ENCODE measurements at regions not wholly inside any gene's neighbourhood (a gene's known extent, or its start where the extent isn't known, plus 50 kb on each side); places are given as distances from the start of the nearest gene placed in this dataset.

DNA sequence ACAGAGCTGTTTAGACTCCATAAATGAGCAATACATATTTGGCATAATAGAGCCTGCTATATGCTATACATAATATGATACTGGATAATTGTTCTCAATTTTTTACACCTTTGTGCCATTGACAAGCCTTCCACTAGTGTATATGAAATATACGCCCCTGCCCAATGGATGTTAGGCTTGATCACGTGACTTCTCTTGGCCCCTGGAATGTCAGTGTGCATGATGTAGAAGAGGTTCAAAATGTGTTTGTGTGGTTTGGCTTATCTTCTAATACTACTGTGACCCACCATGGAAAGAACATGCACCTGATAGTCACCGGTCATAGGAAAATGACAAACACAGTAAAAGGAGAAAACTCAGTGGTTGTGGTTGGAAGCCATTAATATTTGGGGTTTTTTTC is 479.4 kb downstream of the PCDH20 start:
- no peaks in the 10 kb centered on the region for H3K36me3 Mint-ChIP-seq

DNA sequence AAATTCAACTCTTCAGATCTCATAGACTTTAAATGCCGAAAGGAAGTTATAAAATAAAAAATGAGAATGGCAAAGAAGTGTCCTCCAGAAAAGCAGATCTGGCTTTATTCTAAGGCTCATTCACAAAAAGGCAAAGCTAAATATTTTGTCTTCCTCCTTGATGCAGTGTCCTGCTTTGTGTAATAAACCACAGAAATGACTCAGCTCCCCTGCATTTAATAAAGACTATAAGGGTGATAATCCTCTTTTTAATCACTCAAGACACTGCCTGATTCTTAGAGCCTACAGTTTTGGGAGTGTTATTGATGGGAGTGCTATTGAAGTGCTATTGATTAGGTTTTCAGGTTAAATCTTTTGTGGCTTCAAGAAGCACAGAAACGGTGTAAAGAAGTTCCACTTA is 482.0 kb downstream of the PCDH20 start:
- Mint-ChIP-seq H3K4me3 (no peak overlapping the region), H3K4me1 (no peaks in the 10 kb centered on the region), H3K9me3 (peaks cover 0 to 3% (median 0%) of the 10 kb centered on the region in 7 donors), H3K27me3 (ENCODE audit: low read depth in 3 of 3) (peaks cover 0 to 1% (median 0%) of the 10 kb centered on the region in 3 donors), H3K27ac (no peak overlapping the region), H3K36me3 (no peaks in the 10 kb centered on the region)
- TF ChIP-seq, protein P1, sequence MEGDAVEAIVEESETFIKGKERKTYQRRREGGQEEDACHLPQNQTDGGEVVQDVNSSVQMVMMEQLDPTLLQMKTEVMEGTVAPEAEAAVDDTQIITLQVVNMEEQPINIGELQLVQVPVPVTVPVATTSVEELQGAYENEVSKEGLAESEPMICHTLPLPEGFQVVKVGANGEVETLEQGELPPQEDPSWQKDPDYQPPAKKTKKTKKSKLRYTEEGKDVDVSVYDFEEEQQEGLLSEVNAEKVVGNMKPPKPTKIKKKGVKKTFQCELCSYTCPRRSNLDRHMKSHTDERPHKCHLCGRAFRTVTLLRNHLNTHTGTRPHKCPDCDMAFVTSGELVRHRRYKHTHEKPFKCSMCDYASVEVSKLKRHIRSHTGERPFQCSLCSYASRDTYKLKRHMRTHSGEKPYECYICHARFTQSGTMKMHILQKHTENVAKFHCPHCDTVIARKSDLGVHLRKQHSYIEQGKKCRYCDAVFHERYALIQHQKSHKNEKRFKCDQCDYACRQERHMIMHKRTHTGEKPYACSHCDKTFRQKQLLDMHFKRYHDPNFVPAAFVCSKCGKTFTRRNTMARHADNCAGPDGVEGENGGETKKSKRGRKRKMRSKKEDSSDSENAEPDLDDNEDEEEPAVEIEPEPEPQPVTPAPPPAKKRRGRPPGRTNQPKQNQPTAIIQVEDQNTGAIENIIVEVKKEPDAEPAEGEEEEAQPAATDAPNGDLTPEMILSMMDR (IDR thresholded peaks at IDR 0.05) = no peak
- no peak overlapping the region for H3K4me3 ChIP-seq (replicated peaks in 1 of 3; ENCODE audit: low read depth in 2 of 3, low read length in 3 of 3)
- 80% methylated on average over 1 of the region's 2 CpGs for WGBS (ENCODE audit: insufficient coverage)
- no peaks in the 10 kb centered on the region for H4K20me1 ChIP-seq (ENCODE audit: insufficient read depth, low read length)
- DNase-seq = no peak
- intact Hi-C loops (cut with micrococcal nuclease) = no loop called here
- H3K4me1 ChIP-seq (ENCODE audit: control insufficient read depth in 1 of 2, insufficient read depth in 2 of 2, low read length in 2 of 2) = no peaks in the 10 kb centered on the region
- no peak overlapping the region for H2AFZ ChIP-seq (ENCODE audit: insufficient read depth, low read depth, low read length, poor library complexity, severe bottlenecking)
- no peaks in the 10 kb centered on the region for H3K36me3 ChIP-seq (replicated peaks in 1 of 2; ENCODE audit: control insufficient read depth in 1 of 2, insufficient read depth in 2 of 2, low read length in 2 of 2)
- no peak overlapping the region for H3K9ac ChIP-seq (ENCODE audit: insufficient read depth, low read length, poor library complexity, severe bottlenecking)
- H3K27ac ChIP-seq (ENCODE audit: low read depth in 1 of 2, low read length in 2 of 2) = no peak overlapping the region
- H3K9me3 ChIP-seq (replicated peaks in 1 of 2; ENCODE audit: control insufficient read depth in 1 of 2, insufficient read depth in 1 of 2, low read length in 2 of 2) = peaks cover 0 to 5% of the 10 kb centered on the region in 2 donors
- H3K79me2 ChIP-seq (ENCODE audit: insufficient read depth, low read length) = no peaks in the 10 kb centered on the region
- no peaks in the 10 kb centered on the region for H3K27me3 ChIP-seq (ENCODE audit: control insufficient read depth in 2 of 2, insufficient read depth in 2 of 2, low read length in 2 of 2)
- H3K4me2 ChIP-seq (replicated peaks; ENCODE audit: extremely low read depth, low read length, poor library complexity, severe bottlenecking) = no peak overlapping the region

More for the DNA sequence above, 479.4 kb downstream of the PCDH20 start:
- Histone ChIP-seq H3K4me3 (replicated peaks in 1 of 3; ENCODE audit: low read depth in 2 of 3, low read length in 3 of 3) (no peak overlapping the region), H3K9ac (ENCODE audit: insufficient read depth, low read length, poor library complexity, severe bottlenecking) (no peak overlapping the region), H3K79me2 (ENCODE audit: insufficient read depth, low read length) (no peaks in the 10 kb centered on the region), H4K20me1 (ENCODE audit: insufficient read depth, low read length) (no peaks in the 10 kb centered on the region), H3K27me3 (ENCODE audit: control insufficient read depth in 2 of 2, insufficient read depth in 2 of 2, low read length in 2 of 2) (no peaks in the 10 kb centered on the region), H3K9me3 (replicated peaks in 1 of 2; ENCODE audit: control insufficient read depth in 1 of 2, insufficient read depth in 1 of 2, low read length in 2 of 2) (peaks cover 9 to 10% of the 10 kb centered on the region in 2 donors), H3K4me1 (ENCODE audit: control insufficient read depth in 1 of 2, insufficient read depth in 2 of 2, low read length in 2 of 2) (no peaks in the 10 kb centered on the region), H3K27ac (ENCODE audit: low read depth in 1 of 2, low read length in 2 of 2) (no peak overlapping the region), H2AFZ (ENCODE audit: insufficient read depth, low read depth, low read length, poor library complexity, severe bottlenecking) (no peak overlapping the region), H3K4me2 (replicated peaks; ENCODE audit: extremely low read depth, low read length, poor library complexity, severe bottlenecking) (no peak overlapping the region), H3K36me3 (replicated peaks in 1 of 2; ENCODE audit: control insufficient read depth in 1 of 2, insufficient read depth in 2 of 2, low read length in 2 of 2) (no peaks in the 10 kb centered on the region)
- DNase-seq = no peak
- Mint-ChIP-seq H3K4me3 (no peak overlapping the region), H3K4me1 (no peaks in the 10 kb centered on the region), H3K27me3 (ENCODE audit: low read depth in 3 of 3) (peaks cover 0 to 1% (median 0%) of the 10 kb centered on the region in 3 donors), H3K27ac (no peak overlapping the region), H3K9me3 (peaks cover 0 to 7% (median 2%) of the 10 kb centered on the region in 7 donors)
- intact Hi-C loops (cut with micrococcal nuclease) = no loop called here
- no CpG with 5 or more reads among the region's 3 CpGs for WGBS (ENCODE audit: insufficient coverage)
- TF ChIP-seq, protein P1 (IDR thresholded peaks at IDR 0.05) = no peak

All from CD14-positive monocyte (primary cell).